ENCODE measurements at regions not wholly inside any gene's neighbourhood (a gene's known extent, or its start where the extent isn't known, plus 50 kb on each side); places are given as distances from the start of the nearest gene placed in this dataset.

GRCh38 chr13:78845656-78846365 is 186.9 kb upstream of the OBI1 start:
- no peaks in the 10 kb centered on the region for H3K27me3 Mint-ChIP-seq (ENCODE audit: low read depth)
- CTCF ChIA-PET = no interaction called here
- no peak for ATAC-seq

DNA sequence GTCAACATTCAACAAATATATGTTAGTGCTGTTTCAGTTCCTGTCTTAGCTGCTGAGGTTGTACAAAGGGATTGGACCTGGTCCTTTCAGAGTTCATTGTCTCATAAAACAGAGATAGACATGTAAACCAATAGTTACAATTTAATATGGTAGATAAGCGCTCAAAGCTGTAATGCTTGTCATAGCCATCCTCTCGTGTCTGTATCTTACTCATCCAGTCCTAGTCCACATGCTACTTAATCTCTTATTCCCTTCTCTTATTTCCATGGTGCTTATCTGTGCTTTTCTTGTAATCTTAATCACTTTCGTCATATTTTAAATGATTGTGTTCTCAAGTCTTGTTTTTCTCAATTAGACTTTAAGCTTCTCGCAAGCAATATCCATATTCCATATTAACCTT is 185.2 kb upstream of the OBI1 start:
- Mint-ChIP-seq H3K36me3 (no peaks in the 10 kb centered on the region), H3K9me3 (no peaks in the 10 kb centered on the region), H3K27ac (no peak overlapping the region), H3K4me3 (no peak overlapping the region), H3K4me1 (no peaks in the 10 kb centered on the region), H3K27me3 (ENCODE audit: low read depth) (no peaks in the 10 kb centered on the region)
- ATAC-seq (no peak), DNase-seq (ENCODE audit: low spot score) (no peak)
- ChIA-PET CTCF (no interaction called here), POLR2A (no interaction called here)
- no peak for TF ChIP-seq CREB1 (CRISPR knock-in tag; IDR thresholded peaks at IDR 0.05)
- TF ChIP-seq MYBL2 (CRISPR knock-in tag; IDR thresholded peaks at IDR 0.05) = no peak
- TF ChIP-seq, protein P1, sequence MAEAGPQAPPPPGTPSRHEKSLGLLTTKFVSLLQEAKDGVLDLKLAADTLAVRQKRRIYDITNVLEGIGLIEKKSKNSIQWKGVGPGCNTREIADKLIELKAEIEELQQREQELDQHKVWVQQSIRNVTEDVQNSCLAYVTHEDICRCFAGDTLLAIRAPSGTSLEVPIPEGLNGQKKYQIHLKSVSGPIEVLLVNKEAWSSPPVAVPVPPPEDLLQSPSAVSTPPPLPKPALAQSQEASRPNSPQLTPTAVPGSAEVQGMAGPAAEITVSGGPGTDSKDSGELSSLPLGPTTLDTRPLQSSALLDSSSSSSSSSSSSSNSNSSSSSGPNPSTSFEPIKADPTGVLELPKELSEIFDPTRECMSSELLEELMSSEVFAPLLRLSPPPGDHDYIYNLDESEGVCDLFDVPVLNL (CRISPR knock-in tag; IDR thresholded peaks at IDR 0.05; ENCODE audit: borderline replicate concordance, low read depth) = no peak
- TF ChIP-seq CTCF (IDR thresholded peaks at IDR 0.05) = no peak
- TF ChIP-seq FOXP4 (CRISPR knock-in tag; IDR thresholded peaks at IDR 0.05) = no peak
- TF ChIP-seq FOXK1 (CRISPR knock-in tag; IDR thresholded peaks at IDR 0.05) = no peak
- no peak for TF ChIP-seq HMGA2 (CRISPR knock-in tag; IDR thresholded peaks at IDR 0.05)
- TF ChIP-seq, protein P2, sequence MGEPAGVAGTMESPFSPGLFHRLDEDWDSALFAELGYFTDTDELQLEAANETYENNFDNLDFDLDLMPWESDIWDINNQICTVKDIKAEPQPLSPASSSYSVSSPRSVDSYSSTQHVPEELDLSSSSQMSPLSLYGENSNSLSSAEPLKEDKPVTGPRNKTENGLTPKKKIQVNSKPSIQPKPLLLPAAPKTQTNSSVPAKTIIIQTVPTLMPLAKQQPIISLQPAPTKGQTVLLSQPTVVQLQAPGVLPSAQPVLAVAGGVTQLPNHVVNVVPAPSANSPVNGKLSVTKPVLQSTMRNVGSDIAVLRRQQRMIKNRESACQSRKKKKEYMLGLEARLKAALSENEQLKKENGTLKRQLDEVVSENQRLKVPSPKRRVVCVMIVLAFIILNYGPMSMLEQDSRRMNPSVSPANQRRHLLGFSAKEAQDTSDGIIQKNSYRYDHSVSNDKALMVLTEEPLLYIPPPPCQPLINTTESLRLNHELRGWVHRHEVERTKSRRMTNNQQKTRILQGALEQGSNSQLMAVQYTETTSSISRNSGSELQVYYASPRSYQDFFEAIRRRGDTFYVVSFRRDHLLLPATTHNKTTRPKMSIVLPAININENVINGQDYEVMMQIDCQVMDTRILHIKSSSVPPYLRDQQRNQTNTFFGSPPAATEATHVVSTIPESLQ (CRISPR knock-in tag; IDR thresholded peaks at IDR 0.05) = no peak
- TF ChIP-seq SMAD3 (CRISPR knock-in tag; IDR thresholded peaks at IDR 0.05; ENCODE audit: borderline replicate concordance) = no peak
- no peak for TF ChIP-seq ETV6 (CRISPR knock-in tag; IDR thresholded peaks at IDR 0.05)
- no peak for TF ChIP-seq RELA (CRISPR knock-in tag; IDR thresholded peaks at IDR 0.05; ENCODE audit: borderline replicate concordance)
- TF ChIP-seq STAT6 (CRISPR knock-in tag; conservative IDR thresholded peaks at IDR 0.05; ENCODE audit: low read depth) = no peak
- no peak for TF ChIP-seq EMX1 (CRISPR knock-in tag; IDR thresholded peaks at IDR 0.05)
- TF ChIP-seq ZNF121 (CRISPR knock-in tag; IDR thresholded peaks at IDR 0.05) = no peak
- no peak for TF ChIP-seq ZNF232 (CRISPR knock-in tag; IDR thresholded peaks at IDR 0.05)
- no peak for TF ChIP-seq CREM (CRISPR knock-in tag; IDR thresholded peaks at IDR 0.05)
- no peak for TF ChIP-seq GTF2I (CRISPR knock-in tag; conservative IDR thresholded peaks at IDR 0.05)

More at GRCh38 chr13:78845656-78846365, 186.9 kb upstream of the OBI1 start:
- no peak overlapping the region for H3K27ac Mint-ChIP-seq
- no peaks in the 10 kb centered on the region for H3K9me3 Mint-ChIP-seq
- H3K4me3 Mint-ChIP-seq = no peak overlapping the region
- DNase-seq (ENCODE audit: low spot score) = no peak
- POLR2A ChIA-PET = no interaction called here
- no peaks in the 10 kb centered on the region for H3K36me3 Mint-ChIP-seq
- no peaks in the 10 kb centered on the region for H3K4me1 Mint-ChIP-seq
- TF ChIP-seq EMX1 (CRISPR knock-in tag; IDR thresholded peaks at IDR 0.05) = no peak
- TF ChIP-seq, protein P3, sequence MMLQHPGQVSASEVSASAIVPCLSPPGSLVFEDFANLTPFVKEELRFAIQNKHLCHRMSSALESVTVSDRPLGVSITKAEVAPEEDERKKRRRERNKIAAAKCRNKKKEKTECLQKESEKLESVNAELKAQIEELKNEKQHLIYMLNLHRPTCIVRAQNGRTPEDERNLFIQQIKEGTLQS (CRISPR knock-in tag; conservative IDR thresholded peaks at IDR 0.05) = no peak
- no peak for TF ChIP-seq PREB (CRISPR knock-in tag; IDR thresholded peaks at IDR 0.05; ENCODE audit: borderline replicate concordance)
- TF ChIP-seq JUN (CRISPR knock-in tag; IDR thresholded peaks at IDR 0.05) = no peak
- TF ChIP-seq, protein P4, sequence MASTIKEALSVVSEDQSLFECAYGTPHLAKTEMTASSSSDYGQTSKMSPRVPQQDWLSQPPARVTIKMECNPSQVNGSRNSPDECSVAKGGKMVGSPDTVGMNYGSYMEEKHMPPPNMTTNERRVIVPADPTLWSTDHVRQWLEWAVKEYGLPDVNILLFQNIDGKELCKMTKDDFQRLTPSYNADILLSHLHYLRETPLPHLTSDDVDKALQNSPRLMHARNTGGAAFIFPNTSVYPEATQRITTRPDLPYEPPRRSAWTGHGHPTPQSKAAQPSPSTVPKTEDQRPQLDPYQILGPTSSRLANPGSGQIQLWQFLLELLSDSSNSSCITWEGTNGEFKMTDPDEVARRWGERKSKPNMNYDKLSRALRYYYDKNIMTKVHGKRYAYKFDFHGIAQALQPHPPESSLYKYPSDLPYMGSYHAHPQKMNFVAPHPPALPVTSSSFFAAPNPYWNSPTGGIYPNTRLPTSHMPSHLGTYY (CRISPR knock-in tag; IDR thresholded peaks at IDR 0.05) = no peak
- no peak for TF ChIP-seq TEAD1 (CRISPR knock-in tag; IDR thresholded peaks at IDR 0.05)
- TF ChIP-seq IRF2 (CRISPR knock-in tag; IDR thresholded peaks at IDR 0.05; ENCODE audit: borderline replicate concordance, low read depth) = no peak
